HG02678 (cell line): ENCODE measurements at regions not wholly inside any gene's neighbourhood (a gene's known extent, or its start where the extent isn't known, plus 50 kb on each side); places are given as distances from the start of the nearest gene placed in this dataset.

Experiments used
- ATAC-seq: cut with Tn5 transposase; IDR thresholded peaks from one replicate; pipeline ENCODE4 v1.9.1; 2021; ENCODE audit warnings: mild to moderate bottlenecking, moderate library complexity; ENCODE audit not compliant: unreplicated experiment

GRCh38 chr11:116698080-116698479, 74.7 kb downstream of the BUD13 start:
- no peak for ATAC-seq

GRCh38 chr11:116697639-116698038, 75.1 kb downstream of the BUD13 start:
- no peak for ATAC-seq

DNA sequence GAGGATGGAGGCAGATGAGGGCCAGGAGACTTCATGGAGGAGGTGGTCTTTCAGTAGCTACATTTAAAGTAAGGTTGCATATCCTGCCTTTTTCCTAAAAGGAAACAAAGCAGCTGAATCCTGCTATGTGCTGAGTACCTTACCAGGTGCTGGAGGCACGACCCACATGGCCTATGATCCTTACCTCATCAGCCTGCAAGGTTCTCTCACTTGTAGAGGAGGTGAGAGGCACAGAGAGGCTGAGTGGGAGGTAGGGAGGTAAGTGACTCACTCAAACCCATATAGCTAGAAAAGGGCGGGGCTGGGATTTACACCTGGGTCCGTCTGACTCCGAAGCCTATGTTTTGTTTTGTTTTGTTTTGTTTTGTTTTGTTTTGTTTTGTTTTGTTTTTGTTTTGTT, 75.8 kb downstream of the BUD13 start:
- ATAC-seq: no peak

- no peak for ATAC-seq
Measured at GRCh38 chr11:116696381-116696941, 76.3 kb downstream of the BUD13 start.

DNA sequence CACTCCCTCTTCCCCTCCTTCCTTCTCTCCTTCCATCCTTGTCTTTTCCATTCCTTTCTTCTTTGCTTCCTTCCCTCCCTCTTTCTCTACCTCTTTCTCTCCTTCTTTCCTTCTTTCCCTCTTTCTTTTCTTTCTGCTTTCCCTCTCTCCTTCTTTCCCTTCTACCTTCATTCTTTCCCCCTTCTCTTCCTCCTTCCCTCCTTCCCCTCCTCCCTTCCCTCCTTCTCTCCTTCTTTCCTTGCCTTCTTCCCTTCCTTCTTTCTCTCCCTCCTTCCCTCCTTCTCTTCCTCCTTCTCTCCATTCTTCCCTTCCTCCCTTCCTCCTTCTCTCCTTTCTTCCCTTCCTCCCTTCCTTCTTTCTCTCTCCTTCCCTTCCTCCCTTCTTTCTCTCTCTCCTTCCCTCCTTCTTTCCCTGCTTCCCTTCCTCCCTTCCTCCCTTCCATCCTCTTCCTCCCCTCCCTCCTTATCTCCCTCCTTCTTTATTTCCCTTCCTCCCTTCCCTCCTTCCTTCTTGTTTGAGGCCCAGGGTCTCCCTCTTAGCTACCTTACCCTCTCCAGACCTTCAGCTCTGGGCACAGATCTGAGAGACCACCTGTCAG, 77.0 kb downstream of the BUD13 start:
- ATAC-seq: no peak

- no peak for ATAC-seq
Measured at GRCh38 chr11:116694815-116695590, 77.8 kb downstream of the BUD13 start.

- no peak for ATAC-seq
Measured at GRCh38 chr11:116694349-116694725, 78.5 kb downstream of the BUD13 start.

DNA sequence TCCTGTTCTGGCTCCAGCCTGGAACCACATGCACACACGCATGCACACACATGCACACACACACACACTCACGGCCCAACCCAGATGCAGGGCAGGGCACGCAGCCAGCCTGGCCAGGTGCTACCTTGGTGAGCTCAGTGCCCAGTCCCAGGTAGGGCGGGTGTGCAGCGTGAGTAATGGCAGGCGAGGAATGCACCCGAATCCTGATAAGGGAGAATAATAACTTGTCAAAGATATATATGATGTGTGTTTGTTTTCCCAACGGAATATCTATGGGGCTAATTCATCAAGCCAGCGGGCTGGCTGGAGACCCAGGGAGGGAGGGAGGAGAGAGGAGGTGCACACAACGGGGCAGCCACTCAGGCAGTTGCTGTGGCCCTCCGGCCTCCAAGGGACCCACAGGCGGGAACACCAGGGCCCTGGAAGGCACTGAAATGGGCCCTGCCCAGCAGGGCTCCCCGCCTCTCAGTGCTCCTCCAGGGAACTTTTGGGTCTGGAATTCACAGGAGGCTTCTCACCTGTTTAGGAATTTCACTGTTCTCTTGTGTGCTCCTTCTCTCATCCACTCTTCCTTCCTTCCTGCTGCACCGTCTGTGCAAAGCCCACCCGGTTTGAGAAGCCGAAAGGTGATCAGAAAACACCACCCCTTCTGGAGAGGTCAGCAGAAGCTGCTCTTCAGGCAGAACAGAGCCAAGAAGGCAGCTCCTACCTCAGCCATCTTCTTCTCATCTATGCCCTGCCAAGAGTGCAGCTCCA, 79.0 kb downstream of the BUD13 start:
- ATAC-seq: no peak

- ATAC-seq: no peak
Measured at GRCh38 chr11:116693102-116693570, 79.7 kb downstream of the BUD13 start.

DNA sequence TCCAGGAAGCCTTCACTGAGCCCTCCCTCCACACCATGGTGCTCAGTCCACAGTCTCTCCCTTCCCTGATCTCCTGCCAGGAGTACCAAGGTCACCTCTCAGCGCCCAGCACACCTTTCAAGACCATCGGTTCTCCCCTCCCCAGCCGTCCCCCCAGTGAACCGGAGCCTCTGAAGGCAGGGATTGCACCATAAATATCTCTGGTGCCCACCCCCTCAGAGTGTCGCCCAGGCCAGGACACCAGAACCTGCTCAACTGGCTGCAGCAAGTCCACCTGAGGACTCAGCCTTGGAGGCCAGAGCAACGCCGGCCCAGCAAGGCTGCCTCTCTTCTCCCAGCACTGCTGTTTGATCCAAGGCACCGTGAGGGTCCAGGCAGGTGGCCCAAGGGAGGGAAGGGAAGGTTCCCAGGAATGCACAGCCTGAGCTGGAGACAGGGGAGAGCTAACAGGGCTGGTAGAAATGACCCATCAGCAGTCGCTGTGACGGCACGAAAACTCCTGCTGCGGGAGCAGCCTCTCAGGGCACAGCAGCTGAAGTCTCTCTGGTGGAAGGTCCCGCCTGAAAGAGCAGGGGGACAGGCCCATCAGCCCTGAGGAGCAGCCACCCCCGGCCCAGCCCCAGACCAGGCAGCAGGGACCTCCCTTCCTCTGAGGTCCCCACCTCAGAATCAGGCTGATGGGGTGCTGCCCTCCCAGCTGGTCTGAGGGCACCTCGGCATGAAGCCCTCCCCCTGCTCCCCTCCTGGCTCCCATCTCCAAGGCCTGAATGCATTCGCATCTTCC, 80.3 kb downstream of the BUD13 start:
- ATAC-seq: no peak

DNA sequence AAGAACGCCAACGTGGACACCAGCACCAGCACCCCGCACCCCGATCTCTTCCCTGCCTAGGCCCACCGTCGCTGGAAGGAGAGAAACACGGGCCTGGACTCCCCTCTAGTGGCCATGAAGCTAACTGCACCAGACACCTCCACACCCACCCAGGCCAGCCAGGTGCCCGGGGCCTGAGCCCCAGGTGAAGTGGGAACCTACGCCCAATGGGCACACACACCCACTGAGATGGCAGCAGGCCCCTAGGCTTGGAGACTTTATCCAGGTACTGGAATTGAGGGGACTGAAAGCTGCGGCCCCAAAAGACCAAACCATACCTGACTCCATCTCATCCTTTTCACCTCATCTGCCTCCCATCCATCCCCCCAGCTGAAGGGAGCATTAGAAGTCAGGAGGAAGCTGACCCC, 81.0 kb downstream of the BUD13 start:
- peak; percentile 77 for ATAC-seq

DNA sequence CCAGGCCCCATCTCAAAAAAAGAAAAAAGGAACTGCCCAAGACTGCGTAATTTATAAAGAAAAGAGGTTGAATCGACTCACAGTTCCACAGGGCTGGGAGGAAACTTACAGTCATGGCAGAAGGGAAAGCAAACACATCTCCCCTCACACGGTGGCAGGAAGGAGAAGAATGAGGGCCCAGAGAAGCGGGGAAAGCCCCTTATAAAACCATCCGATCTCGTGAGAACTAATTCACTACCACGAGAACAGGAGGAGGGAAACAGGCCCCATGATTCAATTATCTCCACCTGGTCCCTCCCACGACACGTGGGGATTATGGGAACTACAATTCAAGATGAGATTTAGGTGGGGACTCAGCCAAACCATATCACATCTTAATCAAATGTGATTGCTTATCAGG, 82.2 kb downstream of the BUD13 start:
- ATAC-seq: no peak

- ATAC-seq: no peak
Measured at GRCh38 chr11:116689413-116690127, 83.2 kb downstream of the BUD13 start.

- ATAC-seq: no peak
Measured at GRCh38 chr11:116688202-116688540, 84.6 kb downstream of the BUD13 start.

DNA sequence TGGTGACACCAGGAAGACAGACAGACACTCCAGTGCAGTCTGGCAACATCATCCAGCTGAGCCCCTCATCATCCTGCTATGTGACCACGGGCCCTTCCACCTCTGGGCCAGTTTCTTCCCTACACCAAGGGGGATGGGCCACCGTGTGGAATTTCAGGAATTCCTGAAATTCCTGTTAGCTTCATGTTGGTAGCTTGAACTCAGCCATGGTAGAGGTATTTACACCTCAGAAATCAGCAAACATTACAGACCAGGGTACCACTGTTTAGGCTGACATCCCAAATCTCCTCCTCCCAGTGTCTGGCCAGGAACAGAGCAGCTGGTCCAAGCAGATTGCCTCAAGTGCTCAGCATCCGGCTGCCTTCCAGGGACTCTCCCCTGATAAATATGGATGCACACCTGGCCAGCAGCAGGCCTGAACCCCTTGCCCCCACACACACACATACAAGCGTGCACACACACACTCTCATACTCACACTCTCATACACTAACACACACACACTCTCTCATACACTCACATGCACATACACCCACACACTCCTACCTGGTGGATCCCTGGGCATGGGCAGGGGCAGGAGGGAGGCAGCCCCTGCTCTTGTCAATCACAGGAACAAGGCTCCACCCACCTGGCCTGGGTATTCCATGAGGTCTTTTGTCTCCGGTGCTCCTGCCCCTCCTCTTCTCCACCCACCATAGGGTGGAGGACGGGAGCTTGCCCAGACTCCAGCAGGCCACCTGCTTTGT, 85.2 kb downstream of the BUD13 start:
- ATAC-seq: no peak

GRCh38 chr11:116686866-116687265, 85.9 kb downstream of the BUD13 start:
- ATAC-seq: no peak

GRCh38 chr11:116683982-116684381, 88.8 kb downstream of the BUD13 start:
- no peak for ATAC-seq

GRCh38 chr11:116680349-116681125, 92.2 kb downstream of the BUD13 start:
- ATAC-seq: no peak

GRCh38 chr11:116678887-116679286, 93.9 kb downstream of the BUD13 start:
- no peak for ATAC-seq
